Choroid plexus epithelial cell (primary cell): ENCODE measurements at regions not wholly inside any gene's neighbourhood (a gene's known extent, or its start where the extent isn't known, plus 50 kb on each side); places are given as distances from the start of the nearest gene placed in this dataset.
A peak's percentile ranks its signal among the peaks of the same experiment; 100 is the strongest.

Experiments
- DNase-seq: peaks from one replicate; pipeline ENCODE4 v3.0.0-alpha.2; 2010; ENCODE audit warnings: low read depth
- H3K4me3 ChIP-seq: 2 replicates; pipeline ENCODE4 v1.5.1; 2011; ENCODE audit warnings: low read depth, mild to moderate bottlenecking, control low read depth, low read length, moderate library complexity
- TF ChIP-seq, protein P1 (sequence below): conservative IDR thresholded peaks from 2 replicates; pipeline ENCODE4 v1.5.1; 2011; ENCODE audit warnings: low read depth, mild to moderate bottlenecking, control low read depth, inconsistent platforms, low read length, moderate library complexity

DNA sequence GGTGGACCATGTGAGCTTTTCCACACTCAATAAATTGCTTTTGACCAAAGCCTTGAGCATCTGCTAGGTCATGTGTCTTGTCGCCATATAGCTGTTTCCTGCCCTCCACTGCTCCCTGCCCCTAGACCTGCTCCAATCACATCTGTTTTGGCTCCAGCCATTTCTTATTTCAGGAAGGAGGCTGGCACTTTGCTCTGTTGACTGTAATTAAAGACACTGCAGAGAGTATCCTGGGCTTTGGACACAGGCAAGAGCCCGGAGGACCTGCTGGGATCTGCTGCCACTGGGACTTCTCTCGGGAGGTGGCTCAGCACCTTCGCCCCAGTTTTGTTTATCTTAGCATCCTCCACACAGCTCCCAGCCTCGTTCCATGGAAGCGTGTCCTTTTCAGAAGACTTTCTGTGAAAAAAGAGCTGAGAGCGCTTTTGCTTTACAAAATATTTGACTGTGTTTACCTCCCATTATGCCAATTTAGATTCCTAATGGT is 153.2 kb downstream of the MED10 start:
- no peak for DNase-seq
- TF ChIP-seq, protein P1, sequence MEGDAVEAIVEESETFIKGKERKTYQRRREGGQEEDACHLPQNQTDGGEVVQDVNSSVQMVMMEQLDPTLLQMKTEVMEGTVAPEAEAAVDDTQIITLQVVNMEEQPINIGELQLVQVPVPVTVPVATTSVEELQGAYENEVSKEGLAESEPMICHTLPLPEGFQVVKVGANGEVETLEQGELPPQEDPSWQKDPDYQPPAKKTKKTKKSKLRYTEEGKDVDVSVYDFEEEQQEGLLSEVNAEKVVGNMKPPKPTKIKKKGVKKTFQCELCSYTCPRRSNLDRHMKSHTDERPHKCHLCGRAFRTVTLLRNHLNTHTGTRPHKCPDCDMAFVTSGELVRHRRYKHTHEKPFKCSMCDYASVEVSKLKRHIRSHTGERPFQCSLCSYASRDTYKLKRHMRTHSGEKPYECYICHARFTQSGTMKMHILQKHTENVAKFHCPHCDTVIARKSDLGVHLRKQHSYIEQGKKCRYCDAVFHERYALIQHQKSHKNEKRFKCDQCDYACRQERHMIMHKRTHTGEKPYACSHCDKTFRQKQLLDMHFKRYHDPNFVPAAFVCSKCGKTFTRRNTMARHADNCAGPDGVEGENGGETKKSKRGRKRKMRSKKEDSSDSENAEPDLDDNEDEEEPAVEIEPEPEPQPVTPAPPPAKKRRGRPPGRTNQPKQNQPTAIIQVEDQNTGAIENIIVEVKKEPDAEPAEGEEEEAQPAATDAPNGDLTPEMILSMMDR, result no peak
- no peak overlapping the region for H3K4me3 ChIP-seq

DNA sequence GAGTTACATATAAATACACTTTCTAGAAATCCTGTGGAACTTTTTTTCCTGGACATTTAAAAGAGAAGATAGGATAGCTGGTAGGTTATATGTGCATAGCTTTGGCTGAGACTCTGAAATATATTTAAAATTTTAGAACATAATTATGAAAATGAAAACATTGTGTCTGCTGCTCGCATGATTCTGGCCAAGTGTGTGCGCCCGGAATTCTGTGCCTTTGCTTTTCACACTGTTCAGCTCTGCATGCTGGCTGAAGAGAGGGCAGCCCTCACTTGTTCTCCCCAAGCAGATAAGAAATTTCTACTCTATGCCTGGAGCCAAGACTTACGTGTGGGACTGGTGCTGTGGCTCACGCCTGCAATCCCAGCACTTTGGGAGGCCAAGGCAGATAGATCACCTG is 153.9 kb downstream of the MED10 start:
- TF ChIP-seq, protein P1, result no peak
- no peak for DNase-seq
- H3K4me3 ChIP-seq, result no peak overlapping the region

DNA sequence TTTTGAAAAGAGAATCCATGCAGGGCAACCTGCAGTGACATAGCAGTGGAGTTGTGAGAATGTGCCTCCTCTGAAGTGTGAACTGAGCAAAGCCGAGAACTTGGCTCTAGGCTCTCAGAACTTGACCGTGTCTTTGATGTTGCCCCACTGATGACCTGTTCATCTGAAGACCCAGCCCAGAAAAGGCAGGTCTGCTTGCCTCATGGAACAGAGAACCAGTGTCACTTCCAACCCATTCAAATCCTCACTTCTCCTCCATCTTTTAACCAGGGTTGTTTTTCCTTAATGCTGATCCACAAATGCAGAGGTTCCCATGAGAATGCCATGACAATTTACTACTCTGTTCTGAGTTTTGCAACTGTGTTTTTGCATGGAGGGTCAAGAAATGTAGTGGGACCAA is 155.4 kb downstream of the MED10 start:
- no peak overlapping the region for H3K4me3 ChIP-seq
- TF ChIP-seq, protein P1, result no peak
- no peak for DNase-seq

DNA sequence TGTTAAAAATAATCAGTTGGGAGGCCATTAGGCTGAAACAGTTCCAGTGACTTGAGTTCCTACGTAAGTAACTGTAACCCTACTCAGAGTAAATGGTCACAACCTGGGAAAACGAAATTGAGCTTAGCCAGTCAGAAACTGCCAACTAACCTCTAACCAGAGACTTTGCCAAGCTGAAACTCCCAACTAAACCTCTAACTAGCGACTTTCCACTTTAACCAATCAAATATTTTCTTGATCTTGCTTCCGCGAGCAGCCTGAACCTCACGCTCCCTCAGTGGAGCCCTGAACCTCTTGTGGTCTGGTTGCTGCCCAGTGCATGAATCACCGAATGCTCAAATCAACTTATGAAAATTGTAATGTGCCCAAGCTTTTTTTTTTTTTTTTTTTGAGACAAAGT is 156.2 kb downstream of the MED10 start:
- peak; percentile 12 for DNase-seq
- no peak overlapping the region for H3K4me3 ChIP-seq
- TF ChIP-seq, protein P1, result no peak

DNA sequence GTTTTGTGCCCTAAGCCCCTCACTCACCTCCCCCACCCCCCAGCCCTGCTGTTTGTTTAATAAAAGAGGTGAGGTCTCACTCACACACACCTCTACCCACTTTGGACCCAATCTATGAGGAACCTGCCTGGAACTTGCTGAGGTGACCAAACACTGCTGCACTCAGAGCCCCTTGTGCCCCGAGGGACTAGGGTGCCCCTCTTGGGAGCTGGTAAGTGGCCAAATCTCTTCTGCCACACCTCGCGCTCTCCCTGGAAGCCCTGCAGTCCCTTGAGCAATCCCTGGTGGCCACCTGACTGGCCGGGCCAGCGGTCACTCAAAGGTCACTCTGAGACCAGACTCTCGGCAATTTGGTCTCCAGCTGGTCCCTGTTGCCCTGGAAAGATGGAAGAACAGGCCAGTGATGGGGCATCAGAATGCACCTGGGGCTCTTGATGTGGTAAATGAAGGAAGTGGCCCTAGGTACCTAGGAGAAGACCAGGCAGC is 157.2 kb downstream of the MED10 start:
- TF ChIP-seq, protein P1, result no peak
- H3K4me3 ChIP-seq, result no peak overlapping the region
- DNase-seq, result no peak

DNA sequence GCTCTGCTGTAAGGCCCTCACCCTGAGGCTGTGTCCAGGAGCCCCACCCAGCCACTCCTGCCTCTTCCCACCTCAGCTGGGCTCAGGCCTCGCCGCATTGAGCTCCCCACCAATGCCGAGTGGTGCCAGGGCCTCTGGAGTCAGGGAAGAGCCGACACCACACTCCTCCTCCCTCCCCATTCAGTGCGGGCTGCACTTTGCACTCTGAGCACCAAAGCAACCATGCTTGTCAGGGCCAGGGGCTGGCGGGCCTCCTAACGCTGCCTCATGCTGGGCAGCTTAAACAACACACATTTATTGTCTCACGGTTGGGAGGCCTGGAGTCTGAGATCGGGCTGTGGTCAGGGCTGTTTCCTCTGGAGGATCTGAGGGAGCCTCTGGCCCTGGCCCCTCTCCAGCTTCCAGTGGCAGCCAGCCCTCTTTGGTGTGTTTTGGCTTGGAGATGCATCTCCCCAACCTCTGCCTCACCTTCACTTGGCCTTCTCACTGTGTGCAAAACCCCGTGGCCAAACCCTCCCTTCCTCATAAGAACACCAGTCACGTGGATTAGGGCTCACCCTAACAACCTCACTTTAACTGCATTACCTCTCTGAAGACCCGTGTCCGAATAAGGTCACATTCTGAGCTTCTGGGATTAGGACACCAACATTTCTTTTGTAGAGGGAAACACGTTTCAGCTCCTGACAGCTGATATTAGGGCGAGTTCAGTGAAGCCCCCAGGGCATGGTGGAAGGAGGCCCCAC is 157.8 kb downstream of the MED10 start:
- TF ChIP-seq, protein P1, result no peak
- no peak overlapping the region for H3K4me3 ChIP-seq
- peak; percentile 49 for DNase-seq

DNA sequence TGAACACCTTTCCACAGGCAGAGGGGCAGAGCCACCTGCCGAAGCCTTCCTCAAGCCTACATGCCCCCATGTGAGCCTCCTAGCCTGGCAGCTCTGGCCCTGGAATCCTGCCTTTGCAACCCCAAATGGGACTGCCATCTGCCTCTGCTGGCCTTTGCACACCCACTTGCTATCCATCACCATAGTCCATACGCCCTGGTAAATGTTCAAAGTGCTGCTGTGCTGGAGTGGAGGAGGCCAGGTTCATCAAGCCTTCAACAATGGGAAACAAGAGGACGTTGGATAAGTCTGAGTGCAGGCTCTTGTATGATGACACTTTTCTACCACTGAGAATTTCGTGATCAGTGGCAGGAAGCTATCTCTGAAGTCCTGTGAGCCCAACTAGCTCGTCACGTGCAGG is 159.8 kb downstream of the MED10 start:
- TF ChIP-seq, protein P1, result no peak
- no peak overlapping the region for H3K4me3 ChIP-seq
- no peak for DNase-seq
